ENCODE measurements at regions not wholly inside any gene's neighbourhood (a gene's known extent, or its start where the extent isn't known, plus 50 kb on each side); places are given as distances from the start of the nearest gene placed in this dataset.

DNA sequence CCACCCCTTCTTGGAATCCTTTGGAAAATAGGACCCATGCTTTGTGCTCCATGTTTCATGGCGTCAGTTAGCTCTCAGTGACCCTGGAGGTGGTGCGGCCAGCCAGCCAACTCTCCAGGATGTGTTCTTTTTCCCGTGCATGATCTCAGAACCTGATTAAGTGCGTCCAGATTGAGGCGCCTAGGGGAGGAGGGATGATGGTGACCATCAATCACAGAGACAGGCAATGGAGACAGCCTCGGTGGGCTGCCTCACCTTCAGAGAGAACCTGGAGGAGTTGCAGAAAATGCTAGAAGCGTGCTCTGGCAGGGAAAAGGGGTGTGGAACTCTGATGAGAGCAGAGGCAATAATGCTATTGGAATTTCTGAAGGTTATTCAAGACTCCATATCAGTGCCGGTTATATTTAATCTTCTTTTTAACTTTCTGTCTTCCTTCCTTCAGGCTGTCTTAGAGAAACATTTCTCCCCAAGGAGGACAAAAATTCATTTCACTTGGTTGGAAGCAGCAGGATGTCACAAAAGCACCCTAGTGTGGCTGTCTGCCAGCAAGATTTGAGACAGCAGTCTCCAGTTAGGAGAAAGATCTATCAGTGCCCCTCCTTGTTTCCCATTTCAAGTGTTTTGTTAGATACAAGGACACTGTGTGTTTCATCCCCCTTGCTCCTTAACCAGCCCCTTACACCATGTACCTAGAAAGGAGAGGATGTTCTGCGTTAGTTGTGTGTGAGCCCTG lies 53.3 kb upstream of the IGF1 start:
- TF ChIP-seq POLR2A (IDR thresholded peaks at IDR 0.05) (no peak), CTCF (IDR thresholded peaks at IDR 0.05) (no peak)

Data from lower leg skin (tissue), 3 donors.